NCI-H524 treated with DMSO at 0.1 percent for 48 hours (cell line): ENCODE measurements at regions not wholly inside any gene's neighbourhood (a gene's known extent, or its start where the extent isn't known, plus 50 kb on each side); places are given as distances from the start of the nearest gene placed in this dataset.
"Not testable (repeated sequence)": the region's sequence is repeated elsewhere in the genome, so short reads cannot be mapped to it uniquely, and the experiment has no call there.

Experiments
- DNase-seq: peaks from one replicate; lab custom pipeline; 2025; lab: John Stamatoyannopoulos, UW

- DNase-seq = no peak
Measured at GRCh38 chr9:26240020-26240419, 561.8 kb upstream of the TUSC1 start.

GRCh38 chr9:26237256-26237655 is 559.0 kb upstream of the TUSC1 start:
- no peak for DNase-seq

GRCh38 chr9:26234865-26235264 is 556.6 kb upstream of the TUSC1 start:
- no peak for DNase-seq

GRCh38 chr9:26231391-26231790 is 553.1 kb upstream of the TUSC1 start:
- DNase-seq = no peak

- DNase-seq = no peak
Measured at GRCh38 chr9:26229324-26230054, 551.2 kb upstream of the TUSC1 start.

GRCh38 chr9:26228273-26228672 is 550.0 kb upstream of the TUSC1 start:
- no peak for DNase-seq

- DNase-seq = no peak
Measured at GRCh38 chr9:26221290-26221689, 543.0 kb upstream of the TUSC1 start.

GRCh38 chr9:26220367-26220766 is 542.1 kb upstream of the TUSC1 start:
- no peak for DNase-seq

GRCh38 chr9:26219961-26220360 is 541.7 kb upstream of the TUSC1 start:
- DNase-seq = no peak

- DNase-seq = no peak
Measured at GRCh38 chr9:26216702-26217101, 538.5 kb upstream of the TUSC1 start.

GRCh38 chr9:26214713-26215444 is 536.6 kb upstream of the TUSC1 start:
- not testable (repeated sequence) for DNase-seq

GRCh38 chr9:26210338-26210851 is 532.2 kb upstream of the TUSC1 start:
- no peak for DNase-seq

- DNase-seq = no peak
Measured at GRCh38 chr9:26205261-26205660, 527.0 kb upstream of the TUSC1 start.

- DNase-seq = no peak
Measured at GRCh38 chr9:26193237-26193636, 515.0 kb upstream of the TUSC1 start.

GRCh38 chr9:26191711-26192110 is 513.5 kb upstream of the TUSC1 start:
- DNase-seq = no peak

GRCh38 chr9:26181836-26182235 is 503.6 kb upstream of the TUSC1 start:
- DNase-seq = no peak

GRCh38 chr9:26176628-26177027 is 498.4 kb upstream of the TUSC1 start:
- no peak for DNase-seq

GRCh38 chr9:26175264-26175663 is 497.0 kb upstream of the TUSC1 start:
- DNase-seq = no peak

- DNase-seq = no peak
Measured at GRCh38 chr9:26172301-26172700, 494.1 kb upstream of the TUSC1 start.

GRCh38 chr9:26171691-26172090 is 493.4 kb upstream of the TUSC1 start:
- DNase-seq = no peak

GRCh38 chr9:26170190-26170589 is 491.9 kb upstream of the TUSC1 start:
- no peak for DNase-seq

- DNase-seq = no peak
Measured at GRCh38 chr9:26169708-26170107, 491.5 kb upstream of the TUSC1 start.

- no peak for DNase-seq
Measured at GRCh38 chr9:26166537-26166936, 488.3 kb upstream of the TUSC1 start.
